ENCODE measurements at regions not wholly inside any gene's neighbourhood (a gene's known extent, or its start where the extent isn't known, plus 50 kb on each side); places are given as distances from the start of the nearest gene placed in this dataset.

GRCh38 chr22:26740253-26740652 is 82.9 kb downstream of the MIAT start:
- ChIA-PET CTCF (no interaction called here), POLR2A (no interaction called here)
- no peak overlapping the region for H3K27ac Mint-ChIP-seq
- Histone ChIP-seq H2AFZ (ENCODE audit: insufficient read depth, low read depth, low read length, poor library complexity, severe bottlenecking) (no peak overlapping the region), H3K27me3 (replicated peaks in 1 of 4; ENCODE audit: control extremely low read depth in 1 of 4, control insufficient read depth in 3 of 4, insufficient read depth in 4 of 4, low read length in 3 of 4) (no peaks in the 10 kb centered on the region), H3K27ac (ENCODE audit: low read length in 2 of 2) (no peak overlapping the region), H3K4me2 (replicated peaks; ENCODE audit: low read depth, low read length, poor library complexity, severe bottlenecking) (no peak overlapping the region), H3K4me3 (ENCODE audit: control extremely low read depth in 1 of 5, extremely low read depth in 1 of 5, insufficient read depth in 1 of 5, low read depth in 2 of 5, low read length in 4 of 5) (no peak overlapping the region), H3K4me1 (ENCODE audit: control insufficient read depth in 2 of 2, insufficient read depth in 2 of 2, low read length in 2 of 2) (no peaks in the 10 kb centered on the region), H4K20me1 (ENCODE audit: control insufficient read depth, insufficient read depth, low read length, poor library complexity, severe bottlenecking) (peaks cover 14% of the 10 kb centered on the region), H3K9me3 (ENCODE audit: control extremely low read depth in 1 of 3, control insufficient read depth in 2 of 3, insufficient read depth in 1 of 3, low read length in 2 of 3) (no peaks in the 10 kb centered on the region), H3K9ac (ENCODE audit: low read length) (no peak overlapping the region), H3K79me2 (ENCODE audit: control insufficient read depth, insufficient read depth, low read length) (no peaks in the 10 kb centered on the region), H3K36me3 (replicated peaks in 1 of 2; ENCODE audit: control extremely low read depth in 1 of 2, control insufficient read depth in 1 of 2, extremely low read depth in 1 of 2, insufficient read depth in 2 of 2, low read length in 1 of 2) (peaks cover 5 to 29% of the 10 kb centered on the region in 2 experiments)
- H3K27me3 Mint-ChIP-seq: no peaks in the 10 kb centered on the region
- intact Hi-C loops (cut with micrococcal nuclease): no loop called here
- H3K4me1 Mint-ChIP-seq: no peaks in the 10 kb centered on the region
- no peaks in the 10 kb centered on the region for H3K9me3 Mint-ChIP-seq (ENCODE audit: insufficient read depth)
- ATAC-seq (ENCODE audit: low read depth) (no peak), DNase-seq (no peak)
- WGBS (ENCODE audit: insufficient coverage): 83% methylated on average over 8 of the region's 9 CpGs
- no peak overlapping the region for H3K4me3 Mint-ChIP-seq
- no peak for TF ChIP-seq EZH2 (IDR thresholded peaks at IDR 0.05; ENCODE audit: borderline replicate concordance, insufficient read depth, low read depth, low read length, poor library complexity, severe bottlenecking)
- TF ChIP-seq, protein P1, sequence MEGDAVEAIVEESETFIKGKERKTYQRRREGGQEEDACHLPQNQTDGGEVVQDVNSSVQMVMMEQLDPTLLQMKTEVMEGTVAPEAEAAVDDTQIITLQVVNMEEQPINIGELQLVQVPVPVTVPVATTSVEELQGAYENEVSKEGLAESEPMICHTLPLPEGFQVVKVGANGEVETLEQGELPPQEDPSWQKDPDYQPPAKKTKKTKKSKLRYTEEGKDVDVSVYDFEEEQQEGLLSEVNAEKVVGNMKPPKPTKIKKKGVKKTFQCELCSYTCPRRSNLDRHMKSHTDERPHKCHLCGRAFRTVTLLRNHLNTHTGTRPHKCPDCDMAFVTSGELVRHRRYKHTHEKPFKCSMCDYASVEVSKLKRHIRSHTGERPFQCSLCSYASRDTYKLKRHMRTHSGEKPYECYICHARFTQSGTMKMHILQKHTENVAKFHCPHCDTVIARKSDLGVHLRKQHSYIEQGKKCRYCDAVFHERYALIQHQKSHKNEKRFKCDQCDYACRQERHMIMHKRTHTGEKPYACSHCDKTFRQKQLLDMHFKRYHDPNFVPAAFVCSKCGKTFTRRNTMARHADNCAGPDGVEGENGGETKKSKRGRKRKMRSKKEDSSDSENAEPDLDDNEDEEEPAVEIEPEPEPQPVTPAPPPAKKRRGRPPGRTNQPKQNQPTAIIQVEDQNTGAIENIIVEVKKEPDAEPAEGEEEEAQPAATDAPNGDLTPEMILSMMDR (IDR thresholded peaks at IDR 0.05): no peak

GRCh38 chr22:26743149-26743548 is 85.8 kb downstream of the MIAT start:
- Histone ChIP-seq H3K36me3 (replicated peaks in 1 of 2; ENCODE audit: control extremely low read depth in 1 of 2, control insufficient read depth in 1 of 2, extremely low read depth in 1 of 2, insufficient read depth in 2 of 2, low read length in 1 of 2) (peaks cover 0 to 22% of the 10 kb centered on the region in 2 experiments), H3K9ac (ENCODE audit: low read length) (no peak overlapping the region), H3K27me3 (replicated peaks in 1 of 4; ENCODE audit: control extremely low read depth in 1 of 4, control insufficient read depth in 3 of 4, insufficient read depth in 4 of 4, low read length in 3 of 4) (no peaks in the 10 kb centered on the region), H3K4me1 (ENCODE audit: control insufficient read depth in 2 of 2, insufficient read depth in 2 of 2, low read length in 2 of 2) (no peaks in the 10 kb centered on the region), H2AFZ (ENCODE audit: insufficient read depth, low read depth, low read length, poor library complexity, severe bottlenecking) (no peak overlapping the region), H3K79me2 (ENCODE audit: control insufficient read depth, insufficient read depth, low read length) (no peaks in the 10 kb centered on the region), H4K20me1 (ENCODE audit: control insufficient read depth, insufficient read depth, low read length, poor library complexity, severe bottlenecking) (peaks cover 14% of the 10 kb centered on the region), H3K4me3 (ENCODE audit: control extremely low read depth in 1 of 5, extremely low read depth in 1 of 5, insufficient read depth in 1 of 5, low read depth in 2 of 5, low read length in 4 of 5) (no peak overlapping the region), H3K9me3 (ENCODE audit: control extremely low read depth in 1 of 3, control insufficient read depth in 2 of 3, insufficient read depth in 1 of 3, low read length in 2 of 3) (no peaks in the 10 kb centered on the region), H3K4me2 (replicated peaks; ENCODE audit: low read depth, low read length, poor library complexity, severe bottlenecking) (no peak overlapping the region), H3K27ac (ENCODE audit: low read length in 2 of 2) (no peak overlapping the region)
- no peaks in the 10 kb centered on the region for H3K4me1 Mint-ChIP-seq
- H3K27ac Mint-ChIP-seq: no peak overlapping the region
- CTCF ChIA-PET: interaction anchor here (0.7 kb wide), 1 partner anchor 14 kb away, joined by 6 read pairs; no protein-coding TSS in a partner anchor
- no peak for TF ChIP-seq EZH2 (IDR thresholded peaks at IDR 0.05; ENCODE audit: borderline replicate concordance, insufficient read depth, low read depth, low read length, poor library complexity, severe bottlenecking)
- TF ChIP-seq, protein P1 (IDR thresholded peaks at IDR 0.05): no peak
- DNase-seq: no peak
- no peak overlapping the region for H3K4me3 Mint-ChIP-seq
- no peaks in the 10 kb centered on the region for H3K9me3 Mint-ChIP-seq (ENCODE audit: insufficient read depth)
- POLR2A ChIA-PET: no interaction called here
- 95% methylated on average over 5 of the region's 5 CpGs for WGBS (ENCODE audit: insufficient coverage)
- no peak for ATAC-seq (ENCODE audit: low read depth)
- intact Hi-C loops (cut with micrococcal nuclease): no loop called here
- no peaks in the 10 kb centered on the region for H3K27me3 Mint-ChIP-seq
